ENCODE measurements at regions not wholly inside any gene's neighbourhood (a gene's known extent, or its start where the extent isn't known, plus 50 kb on each side); places are given as distances from the start of the nearest gene placed in this dataset.

DNA sequence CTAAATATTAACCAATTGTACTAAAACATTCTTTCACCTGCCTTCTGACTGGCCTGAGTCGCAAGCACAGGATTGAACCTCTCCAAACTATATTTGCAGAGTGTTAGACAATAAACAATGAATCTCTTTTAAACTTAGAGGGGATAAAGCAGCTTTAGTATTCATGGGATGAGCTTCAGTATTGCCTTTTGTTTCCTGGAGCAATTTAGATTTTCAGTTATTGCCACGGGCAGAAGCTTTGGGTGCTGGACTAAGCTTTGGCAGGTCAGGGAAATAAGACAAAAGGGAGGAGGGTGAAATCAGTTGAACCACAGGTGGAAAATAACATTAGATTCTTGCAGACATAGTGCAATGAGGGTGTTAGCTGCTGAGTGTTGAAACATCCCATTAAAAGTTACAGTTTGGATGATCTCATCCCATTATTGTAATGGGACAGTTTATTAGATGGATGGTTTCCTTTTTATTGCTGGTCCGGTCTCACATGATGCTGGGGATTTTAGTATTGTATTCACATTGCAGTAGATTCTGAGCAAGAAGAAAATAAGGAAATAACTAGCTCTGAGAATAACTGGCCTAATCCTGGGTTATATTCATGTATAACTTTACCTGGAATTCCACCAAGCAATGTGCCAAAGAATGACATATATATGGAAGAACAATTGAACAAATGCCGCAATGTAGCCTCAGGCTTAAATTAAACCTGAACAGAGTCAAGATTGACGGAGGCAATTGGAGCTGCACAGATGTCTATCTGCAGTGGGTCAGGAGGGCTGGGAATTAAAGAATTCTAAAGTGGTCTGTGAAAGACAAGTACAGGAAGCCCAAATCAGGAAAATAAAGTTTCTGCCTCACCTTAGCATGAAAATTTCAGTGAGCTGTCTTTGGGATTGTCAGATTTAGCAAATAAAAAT lies 1092.8 kb upstream of the SEL1L start:
- Histone ChIP-seq H3K9ac (no peak overlapping the region), H3K9me3 (ENCODE audit: control insufficient read depth, low read length) (no peaks in the 10 kb centered on the region), H3K4me3 (ENCODE audit: low read depth, low read length) (no peak overlapping the region), H3K4me2 (ENCODE audit: low read length) (no peak overlapping the region), H3K27me3 (ENCODE audit: control insufficient read depth, insufficient read depth, low read length) (no peaks in the 10 kb centered on the region), H3K79me2 (no peaks in the 10 kb centered on the region), H3K36me3 (ENCODE audit: control insufficient read depth, insufficient read depth, low read length) (no peaks in the 10 kb centered on the region), H2AFZ (no peak overlapping the region), H3K4me1 (no peaks in the 10 kb centered on the region), H3K27ac (no peak overlapping the region)
- TF ChIP-seq, protein P1, sequence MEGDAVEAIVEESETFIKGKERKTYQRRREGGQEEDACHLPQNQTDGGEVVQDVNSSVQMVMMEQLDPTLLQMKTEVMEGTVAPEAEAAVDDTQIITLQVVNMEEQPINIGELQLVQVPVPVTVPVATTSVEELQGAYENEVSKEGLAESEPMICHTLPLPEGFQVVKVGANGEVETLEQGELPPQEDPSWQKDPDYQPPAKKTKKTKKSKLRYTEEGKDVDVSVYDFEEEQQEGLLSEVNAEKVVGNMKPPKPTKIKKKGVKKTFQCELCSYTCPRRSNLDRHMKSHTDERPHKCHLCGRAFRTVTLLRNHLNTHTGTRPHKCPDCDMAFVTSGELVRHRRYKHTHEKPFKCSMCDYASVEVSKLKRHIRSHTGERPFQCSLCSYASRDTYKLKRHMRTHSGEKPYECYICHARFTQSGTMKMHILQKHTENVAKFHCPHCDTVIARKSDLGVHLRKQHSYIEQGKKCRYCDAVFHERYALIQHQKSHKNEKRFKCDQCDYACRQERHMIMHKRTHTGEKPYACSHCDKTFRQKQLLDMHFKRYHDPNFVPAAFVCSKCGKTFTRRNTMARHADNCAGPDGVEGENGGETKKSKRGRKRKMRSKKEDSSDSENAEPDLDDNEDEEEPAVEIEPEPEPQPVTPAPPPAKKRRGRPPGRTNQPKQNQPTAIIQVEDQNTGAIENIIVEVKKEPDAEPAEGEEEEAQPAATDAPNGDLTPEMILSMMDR (IDR thresholded peaks at IDR 0.05), result no peak

DNA sequence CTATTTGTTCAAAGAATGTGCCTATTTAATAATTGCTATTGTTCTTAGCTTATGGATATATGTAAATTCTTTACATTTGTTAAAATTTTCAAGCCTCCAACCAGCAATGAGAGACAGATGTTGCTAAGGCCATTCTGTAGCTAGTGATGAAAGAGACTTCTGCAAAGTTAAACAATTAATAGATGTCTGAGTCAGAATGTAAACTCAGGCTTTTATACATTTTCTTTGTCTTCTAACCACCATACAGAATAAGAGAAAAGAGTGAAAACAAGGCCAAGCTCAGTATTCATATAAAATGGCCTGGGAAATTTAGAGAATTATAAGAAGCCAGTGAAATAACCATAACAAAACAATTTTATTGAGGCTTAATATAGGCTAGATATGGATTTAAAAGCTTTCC lies 1102.3 kb upstream of the SEL1L start:
- Histone ChIP-seq H3K4me1 (no peaks in the 10 kb centered on the region), H3K27ac (no peak overlapping the region), H3K36me3 (ENCODE audit: control insufficient read depth, insufficient read depth, low read length) (no peaks in the 10 kb centered on the region), H2AFZ (no peak overlapping the region), H3K4me2 (ENCODE audit: low read length) (no peak overlapping the region), H3K79me2 (no peaks in the 10 kb centered on the region), H3K27me3 (ENCODE audit: control insufficient read depth, insufficient read depth, low read length) (no peaks in the 10 kb centered on the region), H3K9me3 (ENCODE audit: control insufficient read depth, low read length) (no peaks in the 10 kb centered on the region), H3K4me3 (ENCODE audit: low read depth, low read length) (no peak overlapping the region), H3K9ac (no peak overlapping the region)
- TF ChIP-seq, protein P1 (IDR thresholded peaks at IDR 0.05), result no peak

DNA sequence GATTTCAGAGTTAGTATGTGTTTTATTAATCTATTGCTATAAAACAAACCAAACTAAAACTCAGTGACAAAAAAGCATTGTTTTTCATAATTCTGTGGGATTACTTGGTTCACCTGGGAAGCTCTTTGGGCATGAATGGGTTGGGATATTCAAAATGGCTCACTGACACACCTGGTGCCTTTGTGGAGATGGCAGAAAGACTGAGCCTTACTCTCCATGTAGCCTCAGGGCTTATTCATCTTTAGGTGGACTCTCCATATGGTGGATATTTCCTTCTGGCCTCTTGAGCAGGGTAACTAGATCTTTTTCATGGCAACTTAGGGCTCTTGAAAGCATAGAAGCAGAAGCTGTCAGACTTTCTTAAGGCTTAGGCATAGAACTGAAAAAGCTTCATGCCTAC lies 1102.8 kb upstream of the SEL1L start:
- Histone ChIP-seq H3K4me1 (no peaks in the 10 kb centered on the region), H2AFZ (no peak overlapping the region), H3K79me2 (no peaks in the 10 kb centered on the region), H3K9ac (no peak overlapping the region), H3K4me2 (ENCODE audit: low read length) (no peak overlapping the region), H3K36me3 (ENCODE audit: control insufficient read depth, insufficient read depth, low read length) (no peaks in the 10 kb centered on the region), H3K27me3 (ENCODE audit: control insufficient read depth, insufficient read depth, low read length) (no peaks in the 10 kb centered on the region), H3K4me3 (ENCODE audit: low read depth, low read length) (no peak overlapping the region), H3K9me3 (ENCODE audit: control insufficient read depth, low read length) (no peaks in the 10 kb centered on the region), H3K27ac (no peak overlapping the region)
- TF ChIP-seq, protein P1 (IDR thresholded peaks at IDR 0.05), result no peak

DNA sequence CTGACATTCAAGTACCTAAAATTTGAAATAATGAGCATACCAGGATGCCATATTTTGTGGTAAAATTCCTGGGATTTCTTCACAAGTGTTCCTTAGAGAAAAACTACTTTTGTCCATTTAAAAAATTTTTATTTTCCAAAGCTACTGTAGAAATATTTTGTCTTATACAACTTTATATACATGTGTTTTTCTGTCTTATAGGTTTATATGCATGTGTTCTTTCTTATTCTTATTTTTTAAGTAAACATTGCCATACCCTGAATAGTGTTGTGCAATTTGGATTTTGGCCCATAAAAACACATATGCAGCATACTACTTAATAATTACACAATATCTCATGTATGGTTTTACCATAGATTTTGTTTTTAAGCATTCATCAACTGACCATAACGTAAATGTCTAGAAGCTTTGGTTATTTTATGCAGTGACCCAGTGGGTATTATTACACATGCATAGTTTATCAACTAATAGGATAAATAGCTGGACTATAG lies 1107.4 kb upstream of the SEL1L start:
- Histone ChIP-seq H3K9ac (no peak overlapping the region), H3K4me1 (no peaks in the 10 kb centered on the region), H3K27me3 (ENCODE audit: control insufficient read depth, insufficient read depth, low read length) (no peaks in the 10 kb centered on the region), H2AFZ (no peak overlapping the region), H3K4me3 (ENCODE audit: low read depth, low read length) (no peak overlapping the region), H3K27ac (no peak overlapping the region), H3K79me2 (no peaks in the 10 kb centered on the region), H3K4me2 (ENCODE audit: low read length) (no peak overlapping the region), H3K9me3 (ENCODE audit: control insufficient read depth, low read length) (no peaks in the 10 kb centered on the region), H3K36me3 (ENCODE audit: control insufficient read depth, insufficient read depth, low read length) (no peaks in the 10 kb centered on the region)
- TF ChIP-seq, protein P1 (IDR thresholded peaks at IDR 0.05), result no peak
